K562 (cell line): ENCODE measurements at regions not wholly inside any gene's neighbourhood (a gene's known extent, or its start where the extent isn't known, plus 50 kb on each side); places are given as distances from the start of the nearest gene placed in this dataset.

Source experiments
- BRD9 ChIP-seq: fragments of 450-650 bp; IDR thresholded peaks from 2 replicates; pipeline ENCODE4 v1.6.1; 2018; ENCODE audit warnings: low read depth; ENCODE audit not compliant: partially characterized antibody
- FOS ChIP-seq: IDR thresholded peaks from 3 replicates; pipeline ENCODE4 v1.6.1; 2011; ENCODE audit not compliant: insufficient read length; ENCODE audit errors: extremely low read depth
- HIVEP1 ChIP-seq: fragments of 250-450 bp; sonication (Bioruptor Pico); IDR thresholded peaks from 2 replicates; pipeline ENCODE4 v1.4.0; 2020; ENCODE audit warnings: mild to moderate bottlenecking
- KAT2B ChIP-seq: IDR thresholded peaks from one replicate; pipeline ENCODE4 v1.6.1; 2012; ENCODE audit warnings: low read depth, mild to moderate bottlenecking, control low read depth, inconsistent platforms, low read length, moderate library complexity
- KDM5B ChIP-seq: fragments of 200-600 bp; sonication (generic); IDR thresholded peaks from 2 replicates; pipeline ENCODE4 v1.6.1; 2012; ENCODE audit warnings: low read depth, mild to moderate bottlenecking, moderate library complexity, low read length, control low read depth, inconsistent platforms; ENCODE audit not compliant: insufficient replicate concordance
- MAZ ChIP-seq, 2 experiments: fragments of 450-650 bp in 1 of 2; sonication (generic) in 1 of 2; formaldehyde crosslinking; IDR thresholded peaks in 1 of 2; conservative IDR thresholded peaks in 1 of 2; 2 replicates each; pipeline versions ENCODE4 v1.4.0 to v1.5.0; 2020; ENCODE audit warnings: mild to moderate bottlenecking in 1 of 2, missing genetic modification reagents in 1 of 2
- MYNN ChIP-seq, 2 experiments: sonication (generic); formaldehyde crosslinking in 1 of 2; IDR thresholded peaks; 2 replicates each; pipeline versions ENCODE4 v1.5.0 to v1.6.1; 2016 to 2020; ENCODE audit warnings: antibody characterized with exemption in 1 of 2, missing genetic modification reagents in 1 of 2
- POLR2B ChIP-seq: fragments of 450-650 bp; IDR thresholded peaks from 2 replicates; pipeline ENCODE4 v1.6.1; 2018; ENCODE audit warnings: low read depth; ENCODE audit not compliant: partially characterized antibody
- RERE ChIP-seq: sonication (generic); formaldehyde crosslinking; IDR thresholded peaks from 2 replicates; pipeline ENCODE4 v1.8.0; 2023; ENCODE audit warnings: missing genetic modification reagents, mild to moderate bottlenecking, borderline replicate concordance
- SAFB2 ChIP-seq: fragments of 200-400 bp; formaldehyde crosslinking; IDR thresholded peaks from 2 replicates; pipeline ENCODE4 v1.6.1; 2018; ENCODE audit warnings: borderline replicate concordance, low read length, low read depth, moderate library complexity; ENCODE audit not compliant: severe bottlenecking
- ZNF12 ChIP-seq: sonication (generic); formaldehyde crosslinking; IDR thresholded peaks from 2 replicates; pipeline ENCODE4 v1.4.0; 2020; ENCODE audit warnings: mild to moderate bottlenecking, missing genetic modification reagents
- ZNF79 ChIP-seq: fragments of 250-450 bp; sonication (Bioruptor Pico); IDR thresholded peaks from 2 replicates; pipeline ENCODE4 v1.4.0; 2020; ENCODE audit warnings: low read depth, mild to moderate bottlenecking, moderate library complexity
- TF ChIP-seq, protein P1 (sequence below): fragments of 450-650 bp; IDR thresholded peaks from 2 replicates; pipeline ENCODE4 v1.6.1; 2017; ENCODE audit warnings: mild to moderate bottlenecking, moderate library complexity
- TF ChIP-seq, protein P2 (sequence below): fragments of 250-450 bp; sonication (Bioruptor Pico); IDR thresholded peaks from 2 replicates; pipeline ENCODE4 v1.5.0; 2021
- TF ChIP-seq, protein P3 (sequence below): fragments of 250-450 bp; sonication (Bioruptor Pico); IDR thresholded peaks from 2 replicates; pipeline ENCODE4 v1.5.0; 2021
- TF ChIP-seq, protein P4 (sequence below): fragments of 450-650 bp; conservative IDR thresholded peaks from 2 replicates; pipeline ENCODE4 v1.6.1; 2016; ENCODE audit warnings: missing genetic modification characterization, low read depth, mild to moderate bottlenecking, missing compliant biosample characterization, moderate library complexity

- TF ChIP-seq, protein P1, sequence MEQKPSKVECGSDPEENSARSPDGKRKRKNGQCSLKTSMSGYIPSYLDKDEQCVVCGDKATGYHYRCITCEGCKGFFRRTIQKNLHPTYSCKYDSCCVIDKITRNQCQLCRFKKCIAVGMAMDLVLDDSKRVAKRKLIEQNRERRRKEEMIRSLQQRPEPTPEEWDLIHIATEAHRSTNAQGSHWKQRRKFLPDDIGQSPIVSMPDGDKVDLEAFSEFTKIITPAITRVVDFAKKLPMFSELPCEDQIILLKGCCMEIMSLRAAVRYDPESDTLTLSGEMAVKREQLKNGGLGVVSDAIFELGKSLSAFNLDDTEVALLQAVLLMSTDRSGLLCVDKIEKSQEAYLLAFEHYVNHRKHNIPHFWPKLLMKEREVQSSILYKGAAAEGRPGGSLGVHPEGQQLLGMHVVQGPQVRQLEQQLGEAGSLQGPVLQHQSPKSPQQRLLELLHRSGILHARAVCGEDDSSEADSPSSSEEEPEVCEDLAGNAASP: no peak
- TF ChIP-seq, protein P2, sequence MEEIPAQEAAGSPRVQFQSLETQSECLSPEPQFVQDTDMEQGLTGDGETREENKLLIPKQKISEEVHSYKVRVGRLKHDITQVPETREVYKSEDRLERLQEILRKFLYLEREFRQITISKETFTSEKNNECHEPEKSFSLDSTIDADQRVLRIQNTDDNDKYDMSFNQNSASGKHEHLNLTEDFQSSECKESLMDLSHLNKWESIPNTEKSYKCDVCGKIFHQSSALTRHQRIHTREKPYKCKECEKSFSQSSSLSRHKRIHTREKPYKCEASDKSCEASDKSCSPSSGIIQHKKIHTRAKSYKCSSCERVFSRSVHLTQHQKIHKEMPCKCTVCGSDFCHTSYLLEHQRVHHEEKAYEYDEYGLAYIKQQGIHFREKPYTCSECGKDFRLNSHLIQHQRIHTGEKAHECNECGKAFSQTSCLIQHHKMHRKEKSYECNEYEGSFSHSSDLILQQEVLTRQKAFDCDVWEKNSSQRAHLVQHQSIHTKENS (CRISPR knock-in tag): no peak
- TF ChIP-seq ZNF12 (CRISPR knock-in tag): no peak
- TF ChIP-seq, protein P3, sequence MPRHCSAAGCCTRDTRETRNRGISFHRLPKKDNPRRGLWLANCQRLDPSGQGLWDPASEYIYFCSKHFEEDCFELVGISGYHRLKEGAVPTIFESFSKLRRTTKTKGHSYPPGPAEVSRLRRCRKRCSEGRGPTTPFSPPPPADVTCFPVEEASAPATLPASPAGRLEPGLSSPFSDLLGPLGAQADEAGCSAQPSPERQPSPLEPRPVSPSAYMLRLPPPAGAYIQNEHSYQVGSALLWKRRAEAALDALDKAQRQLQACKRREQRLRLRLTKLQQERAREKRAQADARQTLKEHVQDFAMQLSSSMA (CRISPR knock-in tag): no peak
- no peak for TF ChIP-seq BRD9
- no peak for TF ChIP-seq KAT2B
- TF ChIP-seq, protein P4, sequence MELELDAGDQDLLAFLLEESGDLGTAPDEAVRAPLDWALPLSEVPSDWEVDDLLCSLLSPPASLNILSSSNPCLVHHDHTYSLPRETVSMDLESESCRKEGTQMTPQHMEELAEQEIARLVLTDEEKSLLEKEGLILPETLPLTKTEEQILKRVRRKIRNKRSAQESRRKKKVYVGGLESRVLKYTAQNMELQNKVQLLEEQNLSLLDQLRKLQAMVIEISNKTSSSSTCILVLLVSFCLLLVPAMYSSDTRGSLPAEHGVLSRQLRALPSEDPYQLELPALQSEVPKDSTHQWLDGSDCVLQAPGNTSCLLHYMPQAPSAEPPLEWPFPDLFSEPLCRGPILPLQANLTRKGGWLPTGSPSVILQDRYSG (tag): no peak
- no peak for TF ChIP-seq ZNF79 (CRISPR knock-in tag)
- TF ChIP-seq KDM5B: no peak
- no peak for TF ChIP-seq FOS
- TF ChIP-seq HIVEP1 (CRISPR knock-in tag): no peak
- TF ChIP-seq POLR2B: no peak
- peak in 1 of 2 experiments; percentile 44; a peak in 1 of 4 replicates for TF ChIP-seq MAZ (CRISPR knock-in tag; conservative IDR thresholded peaks at IDR 0.05 in 1 of 2, IDR thresholded peaks at IDR 0.05 in 1 of 2)
- TF ChIP-seq MYNN (IDR thresholded peaks at IDR 0.05): 0 out of 2 replicates have a peak, but pooled peaks have one; percentile 35
- TF ChIP-seq MYNN (CRISPR knock-in tag; IDR thresholded peaks at IDR 0.05): no peak
- no peak for TF ChIP-seq SAFB2
- no peak for TF ChIP-seq RERE (CRISPR knock-in tag)
Measured at GRCh38 chr9:124197177-124198095, 60.3 kb upstream of the NEK6 start (continued).
